Endothelial cell of umbilical vein (primary cell): ENCODE measurements at regions not wholly inside any gene's neighbourhood (a gene's known extent, or its start where the extent isn't known, plus 50 kb on each side); places are given as distances from the start of the nearest gene placed in this dataset.

Experiments
- BruUV-seq: library from RNA; stranded (reverse); fragments of 400-500 nt; replicated peaks from 2 replicates; lab custom pipeline; 2021; lab: Mats Ljungman, UMichigan
- CTCF ChIA-PET: fragments of 300-600, 350-600 bp; sonication (Branson Sonifier 250); formaldehyde crosslinking; loops from one replicate; lab custom pipeline; 2021; ENCODE audit warnings: antibody characterized with exemption, inconsistent platforms; lab: Charles Lee
- POLR2A ChIA-PET: fragments of 300-600, 350-600 bp; sonication (Branson Sonifier 250); formaldehyde crosslinking; loops from one replicate; lab custom pipeline; 2021; ENCODE audit warnings: antibody characterized with exemption, inconsistent platforms; lab: Charles Lee
- DNase-seq: peaks from one replicate; pipeline ENCODE4 v3.0.0-alpha.2; 2011; ENCODE audit warnings: low read depth, low spot score
- FAIRE-seq: peaks from 2 replicates; lab custom pipeline; 2011; peaks lifted over from hg19 to GRCh38; lab: Jason Lieb, UNC
- H2AFZ ChIP-seq: 2 replicates; pipeline ENCODE4 v1.6.0; 2012; ENCODE audit warnings: low read depth, low read length, control low read depth, inconsistent platforms
- H3K27ac ChIP-seq: 2 replicates; pipeline ENCODE4 v1.5.1; 2011; ENCODE audit warnings: low read depth, mild to moderate bottlenecking, control low read depth, low read length, moderate library complexity; ENCODE audit not compliant: insufficient read depth
- H3K27me3 ChIP-seq, 2 experiments: 2 replicates each; pipeline versions ENCODE4 v1.6.0 to v1.6.1; 2011; ENCODE audit warnings: low read length in 2 of 2, mixed read lengths in 1 of 2; ENCODE audit not compliant: control insufficient read depth in 2 of 2, insufficient read depth in 2 of 2
- H3K36me3 ChIP-seq, 2 experiments: 2 replicates in 1 of 2; 3 replicates in 1 of 2; pipeline ENCODE4 v1.5.1; 2011; ENCODE audit warnings: low read length in 2 of 2, mild to moderate bottlenecking in 1 of 2, moderate library complexity in 1 of 2; ENCODE audit not compliant: control insufficient read depth in 2 of 2, insufficient read depth in 2 of 2; ENCODE audit errors: extremely low read depth in 1 of 2
- H3K4me1 ChIP-seq: 3 replicates; pipeline ENCODE4 v1.5.1; 2011; ENCODE audit warnings: mild to moderate bottlenecking, low read length; ENCODE audit not compliant: control insufficient read depth, insufficient read depth; ENCODE audit errors: extremely low read depth
- H3K4me2 ChIP-seq: 2 replicates; pipeline ENCODE4 v1.6.1; 2011; ENCODE audit warnings: low read length, control low read depth, mixed read lengths; ENCODE audit not compliant: insufficient read depth
- H3K4me3 ChIP-seq, 3 experiments: fragments of 200-600 bp in 1 of 3; sonication (generic), shearing (Covaris generic) in 1 of 3; replicated peaks in 1 of 3; 2 replicates each; pipeline ENCODE4 v1.5.1; 2011 to 2016; ENCODE audit warnings: control low read depth in 3 of 3, low read length in 3 of 3, mild to moderate bottlenecking in 2 of 3, inconsistent platforms in 1 of 3, low read depth in 1 of 3, moderate library complexity in 1 of 3; ENCODE audit not compliant: insufficient read depth in 1 of 3
- H3K79me2 ChIP-seq: 2 replicates; pipeline ENCODE4 v1.6.0; 2012; ENCODE audit warnings: low read length, inconsistent platforms; ENCODE audit not compliant: control insufficient read depth, insufficient read depth
- H3K9ac ChIP-seq: replicated peaks from 2 replicates; pipeline ENCODE3; 2011; ENCODE audit warnings: low read length, control low read depth; ENCODE audit not compliant: insufficient read depth; ENCODE audit errors: extremely low read depth
- H3K9me1 ChIP-seq: replicated peaks from 3 replicates; pipeline ENCODE4 v1.6.0; 2011; ENCODE audit warnings: mild to moderate bottlenecking, low read length; ENCODE audit not compliant: control insufficient read depth, insufficient read depth; ENCODE audit errors: extremely low read depth
- H3K9me3 ChIP-seq: replicated peaks from 2 replicates; pipeline ENCODE4 v1.5.1; 2012; ENCODE audit warnings: low read length, inconsistent platforms; ENCODE audit not compliant: control insufficient read depth, insufficient read depth
- H4K20me1 ChIP-seq: replicated peaks from 2 replicates; pipeline ENCODE3; 2011; ENCODE audit warnings: mild to moderate bottlenecking, low read length; ENCODE audit not compliant: control insufficient read depth, insufficient read depth; ENCODE audit errors: extremely low read depth
- CTCF ChIP-seq, 2 donors: IDR thresholded peaks; 1 replicate in 1 of 2; 2 replicates in 1 of 2; pipeline ENCODE4 v1.5.1; 2011; ENCODE audit warnings: low read length in 2 of 2, mild to moderate bottlenecking in 2 of 2, moderate library complexity in 2 of 2, control low read depth in 1 of 2, inconsistent platforms in 1 of 2, low read depth in 1 of 2; ENCODE audit not compliant: insufficient read depth in 1 of 2; ENCODE audit errors: extremely low read depth in 1 of 2
- EZH2 ChIP-seq: IDR thresholded peaks from 2 replicates; pipeline ENCODE4 v1.6.1; 2012; ENCODE audit warnings: borderline replicate concordance, low read depth, mild to moderate bottlenecking, moderate library complexity, low read length, inconsistent platforms; ENCODE audit not compliant: severe bottlenecking
- FOS ChIP-seq: IDR thresholded peaks from 2 replicates; pipeline ENCODE4 v1.6.1; 2011; ENCODE audit warnings: mild to moderate bottlenecking, low read length, moderate library complexity, borderline replicate concordance; ENCODE audit not compliant: insufficient read depth
- GATA2 ChIP-seq: IDR thresholded peaks from 2 replicates; pipeline ENCODE4 v1.7.0; 2011; ENCODE audit warnings: low read depth, mild to moderate bottlenecking, moderate library complexity, mixed read lengths, low read length; ENCODE audit not compliant: insufficient read length, insufficient read depth
- JUN ChIP-seq: IDR thresholded peaks from 2 replicates; pipeline ENCODE4 v1.6.1; 2011; ENCODE audit warnings: borderline replicate concordance, low read depth; ENCODE audit not compliant: insufficient read length, insufficient read depth
- MAX ChIP-seq: IDR thresholded peaks from 2 replicates; pipeline ENCODE4 v1.6.1; 2011; ENCODE audit not compliant: insufficient read depth, insufficient read length
- MYC ChIP-seq: IDR thresholded peaks from one replicate; pipeline ENCODE4 v1.6.1; 2011; ENCODE audit warnings: mild to moderate bottlenecking, low read depth, low read length
- POLR2A ChIP-seq: IDR thresholded peaks from 2 replicates; pipeline ENCODE4 v1.6.1; 2012; ENCODE audit warnings: low read depth, mild to moderate bottlenecking, control low read depth, low read length
- POLR2AphosphoS5 ChIP-seq: IDR thresholded peaks from 2 replicates; pipeline ENCODE4 v1.6.1; 2012; ENCODE audit warnings: low read depth, mild to moderate bottlenecking, control low read depth, low read length, moderate library complexity; ENCODE audit not compliant: insufficient read depth
- dilution Hi-C: fragments of 300-500 bp; cut with MboI; formaldehyde crosslinking; loops from one replicate; pipeline ENCODE4 v1.15.0; 2019; ENCODE audit warnings: low sequenced_read_pairs; ENCODE audit not compliant: extremely low pct_ligation_motif_present
- intact Hi-C: fragments of 100-400 bp; cut with micrococcal nuclease; formaldehyde crosslinking; loops from one replicate; pipeline ENCODE4 v1.10.0; 2022

- no peak overlapping the region for H3K4me2 ChIP-seq
Measured at GRCh38 chr6:80403365-80403764, 296.9 kb downstream of the BCKDHB start.

More at GRCh38 chr6:80403365-80403764, 296.9 kb downstream of the BCKDHB start:
- Histone ChIP-seq H3K9ac (no peak overlapping the region), H3K4me1 (no peaks in the 10 kb centered on the region), H2AFZ (no peak overlapping the region), H4K20me1 (no peaks in the 10 kb centered on the region), H3K79me2 (no peaks in the 10 kb centered on the region), H3K27me3 (no peaks in the 10 kb centered on the region), H3K4me3 (no peak overlapping the region), H3K9me1 (no peaks in the 10 kb centered on the region), H3K36me3 (no peaks in the 10 kb centered on the region), H3K27ac (no peak overlapping the region), H3K9me3 (no peaks in the 10 kb centered on the region)
- no TSS peak for BruUV-seq
- dilution Hi-C loops (no loop called here), intact Hi-C loops (no loop called here)
- DNase-seq (no peak), FAIRE-seq (no peak)
- CTCF ChIA-PET, result interaction anchor here (1.0 to 1.3 kb wide), 2 partner anchors 9 to 10 kb away, joined by 3 read pairs; no protein-coding TSS in a partner anchor
- TF ChIP-seq GATA2 (no peak), MAX (no peak), MYC (no peak), CTCF (IDR thresholded peaks at IDR 0.05; ENCODE audit: extremely low read depth in 1 of 2, insufficient read depth in 1 of 2, low read depth in 1 of 2, low read length in 2 of 2) (no peak), EZH2 (no peak), FOS (no peak), POLR2A (no peak), JUN (no peak), POLR2AphosphoS5 (no peak)
- POLR2A ChIA-PET, result no interaction called here
